Stimulated activated memory B cell treated with anti-CD40 and anti-IgM and Interleukin-4, amounts not matched to agents 10 μg/mL and 1 μg/mL and 100 μg/mL, for 72 hours (primary cell): ENCODE measurements at regions not wholly inside any gene's neighbourhood (a gene's known extent, or its start where the extent isn't known, plus 50 kb on each side); places are given as distances from the start of the nearest gene placed in this dataset.
A peak's percentile ranks its signal among the peaks of the same experiment; 100 is the strongest.

ENCODE experiments used
- ATAC-seq: fragments of 150-1000 bp; cut with Tn5 transposase; 2 replicates; pipeline ENCODE4 v1.10.0; 2021
- H3K27ac Mint-ChIP-seq: one replicate; pipeline ENCODE4 v1.8.0; 2022; ENCODE audit warnings: mild to moderate bottlenecking, mixed read lengths
- H3K27me3 Mint-ChIP-seq: one replicate; pipeline ENCODE4 v1.8.0; 2022; ENCODE audit warnings: mixed read lengths
- H3K36me3 Mint-ChIP-seq: one replicate; pipeline ENCODE4 v1.8.0; 2022; ENCODE audit warnings: mixed read lengths
- H3K4me1 Mint-ChIP-seq: one replicate; pipeline ENCODE4 v1.8.0; 2022; ENCODE audit warnings: mixed read lengths
- H3K4me3 Mint-ChIP-seq: one replicate; pipeline ENCODE4 v1.8.0; 2022; ENCODE audit warnings: mild to moderate bottlenecking, moderate library complexity, mixed read lengths
- H3K9me3 Mint-ChIP-seq: one replicate; pipeline ENCODE4 v1.8.0; 2022; ENCODE audit warnings: mixed read lengths

DNA sequence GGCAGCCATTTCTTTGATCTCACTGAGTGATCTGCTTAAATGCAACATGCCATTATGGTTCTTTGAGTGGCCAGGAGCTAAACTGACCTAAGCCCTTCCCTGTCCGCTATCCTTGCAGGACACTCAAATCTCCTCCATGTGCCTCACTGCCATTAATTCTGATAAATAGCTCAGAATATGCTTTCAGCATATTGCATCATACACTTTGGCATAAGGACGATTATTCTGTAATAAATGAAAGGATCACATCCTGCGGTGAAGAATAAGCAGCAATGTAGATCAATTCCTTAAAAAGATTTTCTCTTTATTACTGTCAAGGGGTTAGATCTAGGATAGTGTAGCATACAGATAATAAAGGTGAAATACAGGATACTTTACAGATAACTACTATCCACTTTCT lies 231.8 kb upstream of the CTBP2 start:
- peaks cover 5% of the 10 kb centered on the region for H3K36me3 Mint-ChIP-seq
- no peak overlapping the region for H3K27ac Mint-ChIP-seq
- no peaks in the 10 kb centered on the region for H3K27me3 Mint-ChIP-seq
- ATAC-seq, result no peak
- no peak overlapping the region for H3K4me3 Mint-ChIP-seq
- no peaks in the 10 kb centered on the region for H3K4me1 Mint-ChIP-seq
- H3K9me3 Mint-ChIP-seq, result peaks cover 10% of the 10 kb centered on the region

DNA sequence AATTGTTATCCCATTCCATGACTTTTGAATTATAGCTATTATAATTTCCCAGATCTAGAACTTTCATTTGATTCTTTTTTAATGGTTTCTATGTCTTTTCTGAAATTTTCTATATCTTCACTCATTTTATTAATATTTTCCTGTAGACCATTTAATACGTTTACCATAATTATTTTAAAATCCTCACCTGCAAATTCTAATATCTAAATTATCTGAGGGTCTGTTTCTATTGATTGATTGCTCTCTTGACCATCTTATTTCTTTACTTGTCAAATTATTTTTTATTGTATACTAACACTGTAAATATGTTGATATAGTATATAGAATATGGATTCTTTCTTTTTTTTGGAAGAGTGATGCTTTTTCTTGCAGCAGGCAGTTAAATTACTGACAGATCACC lies 229.3 kb upstream of the CTBP2 start:
- no peak overlapping the region for H3K4me3 Mint-ChIP-seq
- no peaks in the 10 kb centered on the region for H3K4me1 Mint-ChIP-seq
- no peak overlapping the region for H3K27ac Mint-ChIP-seq
- H3K27me3 Mint-ChIP-seq, result no peaks in the 10 kb centered on the region
- no peak for ATAC-seq
- H3K36me3 Mint-ChIP-seq, result peaks cover 5% of the 10 kb centered on the region
- peaks cover 10% of the 10 kb centered on the region for H3K9me3 Mint-ChIP-seq

DNA sequence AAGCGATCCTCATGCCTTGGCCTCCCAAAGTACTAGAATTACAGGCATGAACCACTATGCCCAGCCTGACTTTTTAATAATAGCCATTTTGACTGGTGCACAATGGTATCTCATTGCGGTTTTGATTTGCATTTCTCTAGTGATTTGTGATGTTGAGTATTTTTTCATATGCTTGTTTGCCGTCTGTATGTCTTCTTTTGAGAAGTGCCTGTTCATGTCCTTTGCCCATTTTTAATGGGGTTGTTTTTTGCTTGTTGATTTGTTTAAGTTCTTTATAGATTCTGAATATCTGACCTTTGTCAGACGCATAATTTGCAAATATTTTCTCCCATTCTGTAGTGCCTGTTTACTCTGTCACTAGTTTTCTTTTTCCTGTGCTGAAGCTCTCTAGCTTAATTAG lies 219.2 kb upstream of the CTBP2 start:
- Mint-ChIP-seq H3K9me3 (peaks cover 32% of the 10 kb centered on the region), H3K36me3 (no peaks in the 10 kb centered on the region), H3K4me3 (no peak overlapping the region), H3K27ac (no peak overlapping the region), H3K4me1 (no peaks in the 10 kb centered on the region), H3K27me3 (no peaks in the 10 kb centered on the region)
- no peak for ATAC-seq

DNA sequence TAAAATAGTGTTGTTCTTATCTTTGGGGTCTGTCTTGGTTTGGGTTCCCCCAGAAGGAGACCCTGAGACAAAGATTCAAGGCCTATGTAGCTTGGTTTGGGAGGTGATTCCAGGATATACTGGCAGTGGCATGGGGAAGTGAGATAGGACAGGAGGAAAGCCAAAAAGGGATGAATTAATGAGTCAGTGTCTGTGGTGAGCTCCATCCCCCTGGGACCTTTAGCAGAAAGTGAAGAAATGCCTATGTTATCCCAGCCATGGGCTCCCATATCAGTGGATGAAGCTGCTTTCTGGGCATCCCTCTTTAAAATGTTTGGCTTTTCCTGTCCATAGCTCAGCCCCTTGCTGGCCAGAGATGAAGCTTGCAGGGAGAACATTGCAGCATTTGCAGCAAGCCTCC lies 217.0 kb upstream of the CTBP2 start:
- no peaks in the 10 kb centered on the region for H3K27me3 Mint-ChIP-seq
- no peaks in the 10 kb centered on the region for H3K36me3 Mint-ChIP-seq
- ATAC-seq, result no peak
- no peak overlapping the region for H3K4me3 Mint-ChIP-seq
- H3K4me1 Mint-ChIP-seq, result no peaks in the 10 kb centered on the region
- H3K9me3 Mint-ChIP-seq, result peaks cover 17% of the 10 kb centered on the region
- H3K27ac Mint-ChIP-seq, result no peak overlapping the region

DNA sequence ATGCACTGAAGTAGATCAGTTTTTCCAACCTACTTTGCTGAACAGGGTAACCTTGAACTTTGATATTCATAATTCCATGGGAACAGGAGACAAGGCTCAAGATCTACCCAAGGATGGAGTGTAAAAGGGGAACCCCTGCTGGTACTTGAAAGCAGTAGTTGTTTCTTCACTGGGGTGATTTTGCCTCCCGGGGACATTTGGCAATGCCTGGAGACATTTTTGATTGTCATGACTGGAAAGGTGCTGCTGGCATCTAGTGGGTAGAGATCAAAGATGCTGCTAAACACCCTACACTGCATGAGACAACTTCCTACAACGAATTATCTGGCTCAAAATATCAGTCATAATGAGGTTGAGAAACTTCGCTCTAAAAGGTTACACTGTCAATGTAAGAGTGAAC lies 214.8 kb upstream of the CTBP2 start:
- peaks cover 11% of the 10 kb centered on the region for H3K9me3 Mint-ChIP-seq
- peaks cover 15% of the 10 kb centered on the region for H3K27me3 Mint-ChIP-seq
- no peak overlapping the region for H3K27ac Mint-ChIP-seq
- no peaks in the 10 kb centered on the region for H3K4me1 Mint-ChIP-seq
- no peak for ATAC-seq
- H3K4me3 Mint-ChIP-seq, result no peak overlapping the region
- H3K36me3 Mint-ChIP-seq, result no peaks in the 10 kb centered on the region

DNA sequence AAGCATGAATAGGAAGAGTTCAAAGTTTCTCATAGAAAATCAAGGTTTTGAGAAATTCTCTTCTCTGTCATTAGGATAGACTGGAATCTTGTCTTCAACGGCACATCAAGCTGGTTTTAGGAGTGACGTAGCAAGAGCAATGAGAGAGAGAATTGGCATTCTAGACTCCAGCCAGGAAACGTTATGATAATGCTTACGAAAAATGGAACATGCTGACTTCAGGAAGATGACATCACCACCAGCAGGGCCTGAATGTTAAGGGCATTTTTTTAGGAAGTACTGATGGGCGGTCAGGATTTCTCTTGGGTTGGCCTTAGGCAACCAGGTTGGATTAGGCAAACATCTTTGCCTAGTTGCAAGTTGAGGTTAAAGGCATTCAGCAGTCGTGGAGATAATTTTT lies 213.2 kb upstream of the CTBP2 start:
- peaks cover 7% of the 10 kb centered on the region for H3K9me3 Mint-ChIP-seq
- no peak overlapping the region for H3K27ac Mint-ChIP-seq
- no peaks in the 10 kb centered on the region for H3K36me3 Mint-ChIP-seq
- ATAC-seq, result no peak
- no peaks in the 10 kb centered on the region for H3K4me1 Mint-ChIP-seq
- H3K4me3 Mint-ChIP-seq, result no peak overlapping the region
- H3K27me3 Mint-ChIP-seq, result peaks cover 18% of the 10 kb centered on the region

DNA sequence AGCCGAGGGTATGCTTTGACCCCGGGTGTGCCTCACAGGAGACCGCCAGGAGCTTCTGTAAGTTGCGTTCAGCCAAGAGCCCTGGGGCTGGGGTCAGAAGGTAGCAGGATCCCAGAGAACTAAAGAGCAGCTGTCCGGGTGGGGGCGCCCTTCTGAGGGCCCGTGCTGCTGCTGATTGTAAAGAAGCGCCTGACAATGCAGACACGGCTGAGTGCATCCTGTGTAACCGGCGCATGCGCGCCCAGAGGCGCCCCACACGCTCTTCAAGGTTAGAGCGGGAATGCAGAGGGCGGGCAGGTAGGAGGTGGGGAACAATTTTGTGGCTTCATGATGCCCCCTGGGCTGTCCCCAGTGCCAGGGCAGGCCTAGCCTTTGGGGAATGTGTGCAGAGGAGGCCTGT lies 210.2 kb upstream of the CTBP2 start:
- Mint-ChIP-seq H3K27me3 (peaks cover 18% of the 10 kb centered on the region), H3K9me3 (peaks cover 5% of the 10 kb centered on the region), H3K36me3 (no peaks in the 10 kb centered on the region), H3K4me3 (no peak overlapping the region), H3K27ac (no peak overlapping the region), H3K4me1 (no peaks in the 10 kb centered on the region)
- no peak for ATAC-seq

DNA sequence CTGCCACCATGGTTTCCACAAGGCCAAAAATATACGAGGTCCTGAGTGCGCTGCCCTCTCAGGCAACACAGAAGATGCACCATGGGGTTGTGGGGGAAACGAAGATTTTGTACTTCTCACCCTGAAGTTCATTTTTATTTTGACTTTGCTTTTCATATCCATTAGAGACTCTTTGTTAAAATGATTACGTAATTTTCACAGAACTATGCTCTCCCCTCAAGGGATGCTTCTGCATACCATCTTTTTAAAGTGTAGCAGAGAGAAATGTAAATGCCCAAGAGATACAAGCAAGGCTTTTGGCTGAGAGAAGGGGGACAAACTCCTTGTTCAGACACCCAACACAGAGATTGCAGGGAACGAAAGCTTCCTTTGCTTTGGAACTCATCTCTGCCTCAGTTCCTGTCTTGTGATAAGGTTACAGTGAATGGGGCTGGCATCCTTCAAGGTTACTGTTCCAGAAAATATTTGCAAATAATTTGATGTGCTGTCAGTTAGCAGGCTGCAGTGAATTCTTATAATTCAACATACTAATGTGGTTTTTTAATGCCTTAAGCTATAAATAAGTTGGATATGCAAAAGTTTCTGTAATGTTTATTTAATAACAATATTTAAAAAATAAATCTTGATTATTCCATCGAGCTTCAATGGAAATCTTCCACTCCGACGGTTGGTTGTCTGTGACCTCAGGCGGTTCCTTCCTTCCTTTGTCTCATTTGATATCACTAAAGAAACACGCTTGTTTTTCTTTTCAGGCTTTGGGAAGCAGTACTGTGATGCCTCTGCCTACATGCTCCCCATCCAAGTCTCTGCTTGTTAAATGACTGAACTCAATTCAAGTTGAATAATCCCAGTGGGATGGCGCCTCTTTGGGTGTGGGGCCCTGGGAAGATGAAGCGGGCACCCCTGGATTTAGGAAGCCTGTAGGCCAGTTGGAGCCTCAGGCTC lies 209.3 kb upstream of the CTBP2 start:
- Mint-ChIP-seq H3K4me1 (no peaks in the 10 kb centered on the region), H3K36me3 (no peaks in the 10 kb centered on the region), H3K27me3 (peaks cover 18% of the 10 kb centered on the region), H3K9me3 (peaks cover 11% of the 10 kb centered on the region), H3K4me3 (no peak overlapping the region), H3K27ac (no peak overlapping the region)
- no peak for ATAC-seq

DNA sequence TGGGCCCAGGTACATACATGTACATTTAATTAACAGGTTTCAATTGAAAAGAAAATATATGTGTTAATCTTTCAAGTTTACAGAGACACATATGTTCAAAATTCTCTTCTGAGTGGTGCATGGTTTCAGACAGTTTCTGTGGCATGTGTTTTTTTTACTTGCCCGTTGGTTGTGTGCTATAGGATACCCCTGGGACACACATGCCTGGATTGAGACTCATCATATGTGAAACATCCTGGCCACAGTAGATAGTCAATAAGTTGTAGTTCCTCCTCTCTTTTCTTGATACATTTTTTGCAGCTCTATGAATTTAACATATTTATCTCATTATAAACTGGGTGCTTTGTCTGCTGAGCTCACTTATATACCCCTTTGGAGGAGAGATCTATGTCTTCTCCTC lies 207.8 kb upstream of the CTBP2 start:
- no peaks in the 10 kb centered on the region for H3K4me1 Mint-ChIP-seq
- H3K36me3 Mint-ChIP-seq, result no peaks in the 10 kb centered on the region
- no peak overlapping the region for H3K4me3 Mint-ChIP-seq
- no peak overlapping the region for H3K27ac Mint-ChIP-seq
- H3K9me3 Mint-ChIP-seq, result peaks cover 15% of the 10 kb centered on the region
- ATAC-seq, result no peak
- peaks cover 18% of the 10 kb centered on the region for H3K27me3 Mint-ChIP-seq

DNA sequence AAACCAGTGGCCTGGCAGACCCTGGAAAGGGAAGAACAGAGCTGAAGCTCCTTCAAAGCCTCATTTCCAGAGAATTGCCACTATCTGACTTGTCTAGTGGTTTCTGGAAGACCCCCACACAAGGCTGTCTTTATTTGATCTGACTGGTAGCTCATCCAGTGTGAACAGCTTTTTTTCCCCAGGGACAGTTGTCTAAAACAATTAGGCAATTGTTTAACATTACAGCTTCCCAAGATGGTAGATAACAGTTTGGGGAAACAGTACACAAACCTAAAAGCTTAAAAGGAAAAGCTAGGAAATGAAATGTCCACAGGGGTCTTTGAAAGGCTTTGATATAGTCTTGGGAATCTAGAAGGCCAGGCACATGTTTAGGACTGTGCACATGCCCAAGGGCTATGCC lies 203.4 kb upstream of the CTBP2 start:
- Mint-ChIP-seq H3K27me3 (no peaks in the 10 kb centered on the region), H3K9me3 (peaks cover 20% of the 10 kb centered on the region), H3K36me3 (no peaks in the 10 kb centered on the region), H3K27ac (no peak overlapping the region), H3K4me1 (no peaks in the 10 kb centered on the region), H3K4me3 (no peak overlapping the region)
- ATAC-seq, result no peak

DNA sequence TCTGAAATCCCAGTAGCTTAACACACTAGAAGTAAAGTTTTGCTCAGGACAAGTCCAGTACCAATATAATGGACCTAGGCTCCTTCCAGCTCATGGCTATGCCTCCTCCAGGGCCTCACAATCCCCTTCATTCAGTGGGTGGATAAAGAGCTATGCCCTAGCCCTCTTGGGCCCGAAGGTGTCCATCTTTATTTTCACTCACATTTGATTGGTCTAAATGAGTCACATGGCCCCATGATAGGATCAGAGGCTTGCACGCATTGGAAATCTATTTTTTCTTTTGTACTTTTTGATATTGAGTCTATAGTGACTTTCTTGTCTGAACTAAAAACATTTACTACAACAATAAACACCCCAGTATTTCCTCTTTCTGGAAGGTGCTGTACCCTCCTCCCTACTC lies 202.6 kb upstream of the CTBP2 start:
- Mint-ChIP-seq H3K27ac (no peak overlapping the region), H3K9me3 (peaks cover 20% of the 10 kb centered on the region), H3K27me3 (no peaks in the 10 kb centered on the region), H3K4me1 (no peaks in the 10 kb centered on the region), H3K4me3 (no peak overlapping the region), H3K36me3 (no peaks in the 10 kb centered on the region)
- no peak for ATAC-seq

DNA sequence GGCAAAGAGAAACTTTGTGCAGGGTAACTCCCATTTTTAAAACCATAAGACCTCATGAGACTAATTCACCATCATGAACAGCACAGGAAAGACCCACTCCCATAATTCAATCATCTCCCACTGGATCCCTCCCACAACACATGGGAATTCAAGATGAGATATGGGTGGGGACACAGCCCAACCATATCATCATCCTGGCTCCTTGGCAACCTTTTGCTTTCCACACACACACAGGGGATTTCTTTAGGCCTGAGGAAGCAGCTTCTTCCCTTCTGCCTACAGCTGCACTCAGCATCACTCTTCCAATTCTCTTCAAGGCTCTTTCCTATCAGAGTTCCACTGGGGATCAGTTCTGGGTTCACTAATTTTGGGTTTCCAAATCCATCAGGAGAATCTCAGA lies 199.0 kb upstream of the CTBP2 start:
- no peak overlapping the region for H3K4me3 Mint-ChIP-seq
- no peak for ATAC-seq
- H3K27me3 Mint-ChIP-seq, result peaks cover 7% of the 10 kb centered on the region
- H3K9me3 Mint-ChIP-seq, result peaks cover 10% of the 10 kb centered on the region
- H3K27ac Mint-ChIP-seq, result no peak overlapping the region
- no peaks in the 10 kb centered on the region for H3K36me3 Mint-ChIP-seq
- no peaks in the 10 kb centered on the region for H3K4me1 Mint-ChIP-seq

DNA sequence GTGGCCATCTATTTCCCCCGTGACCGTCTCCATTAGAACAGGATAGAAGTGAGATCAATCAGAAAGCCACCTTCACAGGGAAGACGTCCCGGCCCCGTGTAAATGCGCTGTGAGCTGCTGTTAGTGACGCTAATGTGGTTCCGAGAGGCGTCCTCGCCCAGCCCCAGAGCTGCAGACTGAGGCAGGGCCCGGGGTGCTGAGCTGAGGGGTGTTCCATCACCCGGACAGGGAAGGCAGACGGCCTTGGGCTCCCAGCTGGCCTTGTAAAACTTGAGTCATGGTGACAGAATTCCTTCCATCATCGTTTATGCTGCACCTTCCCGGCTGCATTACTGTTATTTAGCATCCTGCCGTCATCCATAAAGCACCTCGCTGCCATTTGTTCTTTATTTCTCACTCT lies 195.3 kb upstream of the CTBP2 start:
- Mint-ChIP-seq H3K27me3 (peaks cover 7% of the 10 kb centered on the region), H3K36me3 (no peaks in the 10 kb centered on the region), H3K4me1 (no peaks in the 10 kb centered on the region), H3K27ac (no peak overlapping the region), H3K9me3 (peaks cover 7% of the 10 kb centered on the region), H3K4me3 (no peak overlapping the region)
- ATAC-seq, result no peak

DNA sequence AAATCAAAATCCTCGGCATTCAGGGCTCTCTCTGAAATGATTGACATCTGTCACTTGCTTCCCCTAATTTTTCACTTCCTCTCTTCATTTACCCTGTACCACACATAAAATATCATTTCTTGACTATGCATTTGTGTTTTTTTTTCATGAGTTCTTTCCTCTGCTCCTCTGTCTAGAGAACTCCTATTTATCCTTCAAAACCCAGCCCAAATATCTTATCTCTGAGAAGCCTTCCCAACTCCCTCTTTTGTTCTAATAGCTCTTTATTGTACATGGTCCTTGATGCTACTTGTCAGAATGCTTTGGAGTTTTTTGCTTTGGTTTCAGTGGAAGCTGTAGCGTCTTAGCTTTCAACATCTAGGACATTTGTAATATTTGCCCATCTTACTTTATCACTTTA lies 190.2 kb upstream of the CTBP2 start:
- Mint-ChIP-seq H3K9me3 (no peaks in the 10 kb centered on the region), H3K4me1 (no peaks in the 10 kb centered on the region), H3K27me3 (peaks cover 11% of the 10 kb centered on the region), H3K4me3 (no peak overlapping the region), H3K36me3 (no peaks in the 10 kb centered on the region), H3K27ac (no peak overlapping the region)
- ATAC-seq, result no peak

DNA sequence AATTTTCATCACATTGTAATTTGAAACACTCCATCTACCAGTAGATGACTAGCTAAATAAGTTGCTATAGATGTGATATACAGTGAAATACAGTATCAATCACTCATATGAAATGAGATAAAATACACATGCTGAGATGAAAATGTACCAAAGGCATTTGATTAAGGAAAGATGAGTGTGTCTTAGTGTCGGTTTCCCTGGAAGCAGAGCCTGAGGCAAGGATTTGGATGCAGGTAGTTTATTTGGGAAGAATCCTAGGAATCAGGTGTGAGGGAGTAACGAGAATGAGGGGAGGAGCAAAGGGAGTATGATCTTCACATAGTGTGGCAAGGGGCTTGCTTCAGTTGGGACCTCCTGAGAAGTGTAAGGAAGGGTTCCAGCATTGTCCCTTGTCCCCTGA lies 188.2 kb upstream of the CTBP2 start:
- Mint-ChIP-seq H3K4me3 (no peak overlapping the region), H3K27ac (no peak overlapping the region), H3K36me3 (no peaks in the 10 kb centered on the region), H3K4me1 (peaks cover 7% of the 10 kb centered on the region), H3K9me3 (peaks cover 4% of the 10 kb centered on the region), H3K27me3 (peaks cover 21% of the 10 kb centered on the region)
- ATAC-seq, result no peak

DNA sequence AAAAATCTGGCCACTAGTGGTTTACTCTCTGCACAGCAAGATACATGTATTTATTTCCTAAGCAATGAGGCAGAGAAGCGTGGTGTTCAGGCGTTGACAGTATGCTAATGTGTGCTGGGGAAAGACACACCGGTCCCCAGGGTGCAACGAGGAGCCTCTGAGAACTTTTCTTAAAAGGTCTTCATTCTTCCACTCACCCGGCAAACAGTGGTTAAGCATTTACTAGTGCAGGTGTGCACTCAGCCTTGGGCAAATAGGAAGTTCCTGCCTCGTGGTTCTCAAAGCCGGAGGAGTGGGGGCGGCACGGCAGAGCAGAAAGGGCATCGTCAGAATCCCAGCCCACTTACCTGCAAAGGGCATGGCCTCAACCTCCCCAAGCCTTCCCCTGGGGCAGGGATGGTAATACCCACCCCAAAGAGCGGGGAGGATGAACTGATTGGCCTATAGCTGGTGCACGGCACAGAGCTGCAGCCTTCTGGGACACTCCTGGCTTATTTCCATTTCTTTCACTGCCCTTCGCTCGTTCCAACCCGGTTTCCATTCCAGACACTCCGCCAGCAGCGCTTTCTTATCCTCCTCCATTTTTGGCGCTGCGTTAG lies 184.3 kb upstream of the CTBP2 start:
- H3K36me3 Mint-ChIP-seq, result no peaks in the 10 kb centered on the region
- no peak overlapping the region for H3K27ac Mint-ChIP-seq
- peak; percentile 88 for ATAC-seq
- H3K4me3 Mint-ChIP-seq, result no peak overlapping the region
- H3K27me3 Mint-ChIP-seq, result peaks cover 21% of the 10 kb centered on the region
- H3K4me1 Mint-ChIP-seq, result peaks cover 7% of the 10 kb centered on the region
- peaks cover 4% of the 10 kb centered on the region for H3K9me3 Mint-ChIP-seq
